OCI-LY1 (cell line): ENCODE measurements at regions not wholly inside any gene's neighbourhood (a gene's known extent, or its start where the extent isn't known, plus 50 kb on each side); places are given as distances from the start of the nearest gene placed in this dataset.

ENCODE experiments used
- EZH2 ChIP-seq: fragments of 200-600 bp; sonication (generic), shearing (Covaris generic); IDR thresholded peaks from 2 replicates; pipeline ENCODE4 v1.8.0; 2017; ENCODE audit warnings: borderline replicate concordance, mixed run types, mild to moderate bottlenecking, antibody characterized with exemption, low read length, moderate library complexity, mixed read lengths
- TF ChIP-seq, protein P1 (sequence below): fragments of 200-600 bp; sonication (generic), shearing (Covaris generic); IDR thresholded peaks from 2 replicates; pipeline ENCODE4 v1.5.1; 2017; ENCODE audit warnings: mild to moderate bottlenecking, antibody characterized with exemption, low read length, moderate library complexity, mixed read lengths

DNA sequence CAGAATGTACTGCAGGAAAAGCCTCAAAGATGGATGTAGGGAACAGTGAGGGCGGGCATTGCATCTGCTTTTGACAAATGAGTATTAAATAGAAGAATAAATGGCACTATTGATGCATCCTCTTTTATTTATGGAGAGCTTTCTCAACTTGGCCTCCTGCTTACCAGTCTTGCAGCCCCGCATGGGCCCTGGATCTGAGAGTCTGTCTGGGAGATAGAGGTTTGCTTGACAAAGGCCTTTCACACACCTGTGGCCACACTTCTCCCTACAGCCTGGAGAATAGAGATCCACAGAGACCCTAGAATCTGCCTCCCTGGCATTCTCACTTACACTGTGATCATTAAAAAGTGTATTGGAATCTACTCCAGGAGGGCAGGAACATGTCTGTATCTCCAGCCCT is 203.8 kb upstream of the CDH4 start:
- TF ChIP-seq, protein P1, sequence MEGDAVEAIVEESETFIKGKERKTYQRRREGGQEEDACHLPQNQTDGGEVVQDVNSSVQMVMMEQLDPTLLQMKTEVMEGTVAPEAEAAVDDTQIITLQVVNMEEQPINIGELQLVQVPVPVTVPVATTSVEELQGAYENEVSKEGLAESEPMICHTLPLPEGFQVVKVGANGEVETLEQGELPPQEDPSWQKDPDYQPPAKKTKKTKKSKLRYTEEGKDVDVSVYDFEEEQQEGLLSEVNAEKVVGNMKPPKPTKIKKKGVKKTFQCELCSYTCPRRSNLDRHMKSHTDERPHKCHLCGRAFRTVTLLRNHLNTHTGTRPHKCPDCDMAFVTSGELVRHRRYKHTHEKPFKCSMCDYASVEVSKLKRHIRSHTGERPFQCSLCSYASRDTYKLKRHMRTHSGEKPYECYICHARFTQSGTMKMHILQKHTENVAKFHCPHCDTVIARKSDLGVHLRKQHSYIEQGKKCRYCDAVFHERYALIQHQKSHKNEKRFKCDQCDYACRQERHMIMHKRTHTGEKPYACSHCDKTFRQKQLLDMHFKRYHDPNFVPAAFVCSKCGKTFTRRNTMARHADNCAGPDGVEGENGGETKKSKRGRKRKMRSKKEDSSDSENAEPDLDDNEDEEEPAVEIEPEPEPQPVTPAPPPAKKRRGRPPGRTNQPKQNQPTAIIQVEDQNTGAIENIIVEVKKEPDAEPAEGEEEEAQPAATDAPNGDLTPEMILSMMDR = no peak
- no peak for TF ChIP-seq EZH2
